SK-N-SH (cell line): ENCODE measurements at regions not wholly inside any gene's neighbourhood (a gene's known extent, or its start where the extent isn't known, plus 50 kb on each side); places are given as distances from the start of the nearest gene placed in this dataset.

Experiments used
- CTCF ChIP-seq: fragments of 200-600 bp; sonication (generic); IDR thresholded peaks from 2 replicates; pipeline ENCODE4 v1.6.1; 2017; ENCODE audit warnings: antibody characterized with exemption, mild to moderate bottlenecking, moderate library complexity
- EP300 ChIP-seq, 2 experiments: IDR thresholded peaks; 2 replicates each; pipeline versions ENCODE4 v1.4.0 to v1.6.1; 2012; ENCODE audit warnings: borderline replicate concordance in 1 of 2, low read depth in 1 of 2, low read length in 1 of 2
- GATA2 ChIP-seq: sonication (generic); formaldehyde crosslinking; IDR thresholded peaks from 2 replicates; pipeline ENCODE4 v1.5.0; 2020; ENCODE audit warnings: mild to moderate bottlenecking, missing genetic modification reagents
- NFIC ChIP-seq: IDR thresholded peaks from 2 replicates; pipeline ENCODE4 v1.4.0; 2012; ENCODE audit warnings: borderline replicate concordance
- POLR2AphosphoS5 ChIP-seq: IDR thresholded peaks from 2 replicates; pipeline ENCODE4 v1.6.1; 2012; ENCODE audit warnings: low read depth, low read length
- RFX5 ChIP-seq: IDR thresholded peaks from 2 replicates; pipeline ENCODE4 v1.6.1; 2012; ENCODE audit warnings: mild to moderate bottlenecking, improper control_type of control experiment, low read length
- TAF1 ChIP-seq: IDR thresholded peaks from 2 replicates; pipeline ENCODE4 v1.6.1; 2012; ENCODE audit warnings: low read depth, mild to moderate bottlenecking, low read length, moderate library complexity, borderline replicate concordance
- USF2 ChIP-seq: fragments of 150-350 bp; IDR thresholded peaks from 2 replicates; pipeline ENCODE4 v1.6.1; 2017; ENCODE audit warnings: antibody characterized with exemption, low read length, low read depth, borderline replicate concordance
- TF ChIP-seq, protein P1 (sequence below): IDR thresholded peaks from 2 replicates; pipeline ENCODE4 v1.4.0; 2012; ENCODE audit warnings: low read depth, borderline replicate concordance
- TF ChIP-seq, protein P2 (sequence below): IDR thresholded peaks from 2 replicates; pipeline ENCODE4 v1.6.1; 2012; ENCODE audit warnings: mild to moderate bottlenecking, low read depth, low read length, moderate library complexity
- TF ChIP-seq, protein P3 (sequence below): IDR thresholded peaks from 2 replicates; pipeline ENCODE4 v1.4.0; 2012; ENCODE audit warnings: low read depth, borderline replicate concordance

DNA sequence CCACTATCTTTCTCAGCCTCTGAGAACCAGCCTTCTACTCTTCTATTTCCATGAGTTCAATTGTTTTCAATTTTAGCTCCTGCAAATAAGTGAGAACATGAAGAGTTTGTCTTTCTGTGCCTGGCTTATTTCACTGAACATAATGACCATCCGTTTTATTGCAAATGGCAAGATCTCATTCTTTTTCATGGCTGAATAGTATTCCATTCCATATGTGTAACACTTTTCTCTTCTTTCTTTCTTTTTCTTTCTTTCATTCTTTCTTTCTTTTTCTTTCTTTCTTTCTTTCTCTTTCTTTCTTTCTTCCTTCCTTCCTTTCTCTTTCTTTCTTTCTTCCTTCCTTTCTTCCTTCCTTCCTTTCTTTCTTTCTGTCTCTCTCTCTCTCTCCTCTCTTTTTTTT is 228.7 kb downstream of the SHOX start:
- TF ChIP-seq CTCF (no peak), USF2 (no peak), NFIC (no peak), GATA2 (CRISPR knock-in tag) (no peak), EP300 (IDR thresholded peaks at IDR 0.05; ENCODE audit: borderline replicate concordance in 1 of 2, low read depth in 1 of 2, low read length in 1 of 2) (no peak), RFX5 (no peak), TAF1 (no peak), POLR2AphosphoS5 (no peak)
- TF ChIP-seq, protein P1, sequence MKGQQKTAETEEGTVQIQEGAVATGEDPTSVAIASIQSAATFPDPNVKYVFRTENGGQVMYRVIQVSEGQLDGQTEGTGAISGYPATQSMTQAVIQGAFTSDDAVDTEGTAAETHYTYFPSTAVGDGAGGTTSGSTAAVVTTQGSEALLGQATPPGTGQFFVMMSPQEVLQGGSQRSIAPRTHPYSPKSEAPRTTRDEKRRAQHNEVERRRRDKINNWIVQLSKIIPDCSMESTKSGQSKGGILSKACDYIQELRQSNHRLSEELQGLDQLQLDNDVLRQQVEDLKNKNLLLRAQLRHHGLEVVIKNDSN = no peak
- TF ChIP-seq, protein P2, sequence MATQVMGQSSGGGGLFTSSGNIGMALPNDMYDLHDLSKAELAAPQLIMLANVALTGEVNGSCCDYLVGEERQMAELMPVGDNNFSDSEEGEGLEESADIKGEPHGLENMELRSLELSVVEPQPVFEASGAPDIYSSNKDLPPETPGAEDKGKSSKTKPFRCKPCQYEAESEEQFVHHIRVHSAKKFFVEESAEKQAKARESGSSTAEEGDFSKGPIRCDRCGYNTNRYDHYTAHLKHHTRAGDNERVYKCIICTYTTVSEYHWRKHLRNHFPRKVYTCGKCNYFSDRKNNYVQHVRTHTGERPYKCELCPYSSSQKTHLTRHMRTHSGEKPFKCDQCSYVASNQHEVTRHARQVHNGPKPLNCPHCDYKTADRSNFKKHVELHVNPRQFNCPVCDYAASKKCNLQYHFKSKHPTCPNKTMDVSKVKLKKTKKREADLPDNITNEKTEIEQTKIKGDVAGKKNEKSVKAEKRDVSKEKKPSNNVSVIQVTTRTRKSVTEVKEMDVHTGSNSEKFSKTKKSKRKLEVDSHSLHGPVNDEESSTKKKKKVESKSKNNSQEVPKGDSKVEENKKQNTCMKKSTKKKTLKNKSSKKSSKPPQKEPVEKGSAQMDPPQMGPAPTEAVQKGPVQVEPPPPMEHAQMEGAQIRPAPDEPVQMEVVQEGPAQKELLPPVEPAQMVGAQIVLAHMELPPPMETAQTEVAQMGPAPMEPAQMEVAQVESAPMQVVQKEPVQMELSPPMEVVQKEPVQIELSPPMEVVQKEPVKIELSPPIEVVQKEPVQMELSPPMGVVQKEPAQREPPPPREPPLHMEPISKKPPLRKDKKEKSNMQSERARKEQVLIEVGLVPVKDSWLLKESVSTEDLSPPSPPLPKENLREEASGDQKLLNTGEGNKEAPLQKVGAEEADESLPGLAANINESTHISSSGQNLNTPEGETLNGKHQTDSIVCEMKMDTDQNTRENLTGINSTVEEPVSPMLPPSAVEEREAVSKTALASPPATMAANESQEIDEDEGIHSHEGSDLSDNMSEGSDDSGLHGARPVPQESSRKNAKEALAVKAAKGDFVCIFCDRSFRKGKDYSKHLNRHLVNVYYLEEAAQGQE = no peak
- TF ChIP-seq, protein P3, sequence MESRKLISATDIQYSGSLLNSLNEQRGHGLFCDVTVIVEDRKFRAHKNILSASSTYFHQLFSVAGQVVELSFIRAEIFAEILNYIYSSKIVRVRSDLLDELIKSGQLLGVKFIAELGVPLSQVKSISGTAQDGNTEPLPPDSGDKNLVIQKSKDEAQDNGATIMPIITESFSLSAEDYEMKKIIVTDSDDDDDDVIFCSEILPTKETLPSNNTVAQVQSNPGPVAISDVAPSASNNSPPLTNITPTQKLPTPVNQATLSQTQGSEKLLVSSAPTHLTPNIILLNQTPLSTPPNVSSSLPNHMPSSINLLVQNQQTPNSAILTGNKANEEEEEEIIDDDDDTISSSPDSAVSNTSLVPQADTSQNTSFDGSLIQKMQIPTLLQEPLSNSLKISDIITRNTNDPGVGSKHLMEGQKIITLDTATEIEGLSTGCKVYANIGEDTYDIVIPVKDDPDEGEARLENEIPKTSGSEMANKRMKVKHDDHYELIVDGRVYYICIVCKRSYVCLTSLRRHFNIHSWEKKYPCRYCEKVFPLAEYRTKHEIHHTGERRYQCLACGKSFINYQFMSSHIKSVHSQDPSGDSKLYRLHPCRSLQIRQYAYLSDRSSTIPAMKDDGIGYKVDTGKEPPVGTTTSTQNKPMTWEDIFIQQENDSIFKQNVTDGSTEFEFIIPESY = no peak
